HG03103 (cell line): ENCODE measurements at regions not wholly inside any gene's neighbourhood (a gene's known extent, or its start where the extent isn't known, plus 50 kb on each side); places are given as distances from the start of the nearest gene placed in this dataset.
A peak's percentile ranks its signal among the peaks of the same experiment; 100 is the strongest.
"Not testable (repeated sequence)": the region's sequence is repeated elsewhere in the genome, so short reads cannot be mapped to it uniquely, and the experiment has no call there.

Experiments
- ATAC-seq: cut with Tn5 transposase; IDR thresholded peaks from one replicate; pipeline ENCODE4 v1.9.1; 2021; ENCODE audit warnings: low read depth; ENCODE audit not compliant: unreplicated experiment

- no peak for ATAC-seq
These were observed 102.1 kb upstream of the TSC22D1 start for GRCh38 chr13:44678197-44678596.

- ATAC-seq, result no peak
These were observed 100.4 kb upstream of the TSC22D1 start for GRCh38 chr13:44676534-44676933.

- ATAC-seq, result no peak
These were observed 93.4 kb upstream of the TSC22D1 start for GRCh38 chr13:44669534-44669933.

GRCh38 chr13:44668688-44669087 lies 92.6 kb upstream of the TSC22D1 start:
- no peak for ATAC-seq

GRCh38 chr13:44667943-44668342 lies 91.8 kb upstream of the TSC22D1 start:
- ATAC-seq, result peak; percentile 76

- not testable (repeated sequence) for ATAC-seq
These were observed 90.4 kb upstream of the TSC22D1 start for GRCh38 chr13:44666538-44666937.

- no peak for ATAC-seq
These were observed 88.2 kb upstream of the TSC22D1 start for GRCh38 chr13:44664308-44664707.

- ATAC-seq, result no peak
These were observed 86.4 kb upstream of the TSC22D1 start for GRCh38 chr13:44662515-44662914.

- no peak for ATAC-seq
These were observed 85.8 kb upstream of the TSC22D1 start for GRCh38 chr13:44661936-44662335.

GRCh38 chr13:44660050-44660449 lies 83.9 kb upstream of the TSC22D1 start:
- no peak for ATAC-seq

GRCh38 chr13:44652962-44653660 lies 77.0 kb upstream of the TSC22D1 start:
- no peak for ATAC-seq

- ATAC-seq, result no peak
These were observed 76.0 kb upstream of the TSC22D1 start for GRCh38 chr13:44652168-44652567.

GRCh38 chr13:44651724-44652123 lies 75.6 kb upstream of the TSC22D1 start:
- ATAC-seq, result no peak

GRCh38 chr13:44651209-44651608 lies 75.1 kb upstream of the TSC22D1 start:
- ATAC-seq, result no peak

GRCh38 chr13:44649834-44650233 lies 73.7 kb upstream of the TSC22D1 start:
- ATAC-seq, result no peak

GRCh38 chr13:44649104-44649428 lies 72.9 kb upstream of the TSC22D1 start:
- no peak for ATAC-seq

- ATAC-seq, result no peak
These were observed 72.4 kb upstream of the TSC22D1 start for GRCh38 chr13:44648392-44649103.

GRCh38 chr13:44647560-44647959 lies 71.4 kb upstream of the TSC22D1 start:
- ATAC-seq, result not testable (repeated sequence)

GRCh38 chr13:44646044-44646443 lies 69.9 kb upstream of the TSC22D1 start:
- ATAC-seq, result no peak

- no peak for ATAC-seq
These were observed 67.1 kb upstream of the TSC22D1 start for GRCh38 chr13:44643256-44643655.

- no peak for ATAC-seq
These were observed 61.5 kb upstream of the TSC22D1 start for GRCh38 chr13:44637581-44637980.

GRCh38 chr13:44629465-44630183 lies 53.5 kb upstream of the TSC22D1 start:
- no peak for ATAC-seq
